ENCODE measurements at regions not wholly inside any gene's neighbourhood (a gene's known extent, or its start where the extent isn't known, plus 50 kb on each side); places are given as distances from the start of the nearest gene placed in this dataset.

DNA sequence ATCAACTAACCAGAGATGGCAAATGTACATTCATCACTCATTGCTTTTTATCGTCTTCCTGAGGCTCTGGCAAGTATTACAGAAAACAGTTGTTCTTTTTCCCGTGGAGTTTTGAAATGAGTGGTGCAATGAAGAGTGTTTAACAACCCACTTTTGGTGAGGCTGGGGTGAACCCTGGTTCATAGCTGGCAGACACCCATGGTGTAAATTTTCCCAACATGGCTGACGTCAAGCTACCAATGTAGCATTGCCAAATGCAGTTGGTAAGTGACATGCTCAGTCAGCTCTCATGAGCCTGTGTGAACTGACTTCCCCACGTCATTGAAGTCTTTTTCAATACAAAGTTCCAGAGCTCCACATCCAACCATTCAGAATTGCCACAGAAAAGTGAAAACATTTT is 386.2 kb downstream of the TMEM114 start:
- TF ChIP-seq, protein P1, sequence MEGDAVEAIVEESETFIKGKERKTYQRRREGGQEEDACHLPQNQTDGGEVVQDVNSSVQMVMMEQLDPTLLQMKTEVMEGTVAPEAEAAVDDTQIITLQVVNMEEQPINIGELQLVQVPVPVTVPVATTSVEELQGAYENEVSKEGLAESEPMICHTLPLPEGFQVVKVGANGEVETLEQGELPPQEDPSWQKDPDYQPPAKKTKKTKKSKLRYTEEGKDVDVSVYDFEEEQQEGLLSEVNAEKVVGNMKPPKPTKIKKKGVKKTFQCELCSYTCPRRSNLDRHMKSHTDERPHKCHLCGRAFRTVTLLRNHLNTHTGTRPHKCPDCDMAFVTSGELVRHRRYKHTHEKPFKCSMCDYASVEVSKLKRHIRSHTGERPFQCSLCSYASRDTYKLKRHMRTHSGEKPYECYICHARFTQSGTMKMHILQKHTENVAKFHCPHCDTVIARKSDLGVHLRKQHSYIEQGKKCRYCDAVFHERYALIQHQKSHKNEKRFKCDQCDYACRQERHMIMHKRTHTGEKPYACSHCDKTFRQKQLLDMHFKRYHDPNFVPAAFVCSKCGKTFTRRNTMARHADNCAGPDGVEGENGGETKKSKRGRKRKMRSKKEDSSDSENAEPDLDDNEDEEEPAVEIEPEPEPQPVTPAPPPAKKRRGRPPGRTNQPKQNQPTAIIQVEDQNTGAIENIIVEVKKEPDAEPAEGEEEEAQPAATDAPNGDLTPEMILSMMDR (conservative IDR thresholded peaks at IDR 0.05 in 1 of 2, IDR thresholded peaks at IDR 0.05 in 1 of 2; ENCODE audit: extremely low read depth in 1 of 2, insufficient read depth in 1 of 2, low read depth in 1 of 2, low read length in 2 of 2) = no peak
- no peak for TF ChIP-seq EZH2 (IDR thresholded peaks at IDR 0.05; ENCODE audit: borderline replicate concordance, low read length)
